H1 (cell line): ENCODE measurements at regions not wholly inside any gene's neighbourhood (a gene's known extent, or its start where the extent isn't known, plus 50 kb on each side); places are given as distances from the start of the nearest gene placed in this dataset.
A peak's percentile ranks its signal among the peaks of the same experiment; 100 is the strongest.

Source experiments
- CTCF ChIA-PET: fragments of 300-600 bp; sonication (Branson Sonifier 250); formaldehyde crosslinking; loops from one replicate; lab custom pipeline; 2021; ENCODE audit not compliant: partially characterized antibody; lab: Charles Lee
- POLR2A ChIA-PET: fragments of 300-600 bp; sonication (Branson Sonifier 250); formaldehyde crosslinking; loops from one replicate; lab custom pipeline; 2021; ENCODE audit warnings: inconsistent platforms; ENCODE audit not compliant: partially characterized antibody; lab: Charles Lee
- DNase-seq, 2 experiments: peaks; one replicate each; pipeline versions ENCODE4 v3.0.0 to v3.0.0-alpha.2; 2010 to 2022; ENCODE audit warnings: low spot score in 2 of 2, low read depth in 1 of 2, mixed read lengths in 1 of 2
- FAIRE-seq: peaks from 2 replicates; lab custom pipeline; 2011; peaks lifted over from hg19 to GRCh38; lab: Jason Lieb, UNC
- H2AFZ ChIP-seq: 2 replicates; pipeline ENCODE4 v1.8.1; 2012; ENCODE audit warnings: low read length, inconsistent platforms
- H2AK5ac ChIP-seq: 2 replicates; pipeline ENCODE4 v1.6.1; 2013; ENCODE audit warnings: low read depth, low read length
- H2BK120ac ChIP-seq: replicated peaks from 2 replicates; pipeline ENCODE3; 2013; ENCODE audit warnings: low read depth, low read length, inconsistent platforms
- H2BK12ac ChIP-seq: 2 replicates; pipeline ENCODE4 v1.6.1; 2013; ENCODE audit warnings: low read depth, low read length
- H2BK15ac ChIP-seq: 2 replicates; pipeline ENCODE4 v1.6.1; 2013; ENCODE audit warnings: low read length
- H2BK20ac ChIP-seq: 2 replicates; pipeline ENCODE4 v1.6.1; 2013; ENCODE audit warnings: low read length
- H2BK5ac ChIP-seq: 2 replicates; pipeline ENCODE4 v1.6.1; 2013; ENCODE audit warnings: low read depth, low read length
- H3K14ac ChIP-seq: 2 replicates; pipeline ENCODE4 v1.6.1; 2013; ENCODE audit warnings: inconsistent platforms; ENCODE audit not compliant: insufficient read length
- H3K18ac ChIP-seq: 2 replicates; pipeline ENCODE4 v1.6.1; 2013; ENCODE audit warnings: low read length; ENCODE audit errors: extremely low read depth
- H3K23ac ChIP-seq: 2 replicates; pipeline ENCODE4 v1.6.1; 2013; ENCODE audit warnings: inconsistent platforms; ENCODE audit not compliant: insufficient read length
- H3K23me2 ChIP-seq: 2 replicates; pipeline ENCODE4 v1.6.1; 2013; ENCODE audit warnings: low read depth, low read length
- H3K27ac ChIP-seq: 2 replicates; pipeline ENCODE4 v1.6.1; 2011; ENCODE audit warnings: low read depth, low read length, inconsistent platforms
- H3K27me3 ChIP-seq, 4 experiments: replicated peaks in 1 of 4; 1 replicate in 1 of 4; 2 replicates in 3 of 4; pipeline versions ENCODE4 v1.6.1 to v1.8.1; 2011 to 2013; ENCODE audit warnings: low read length in 3 of 4, mild to moderate bottlenecking in 3 of 4, inconsistent platforms in 2 of 4, mixed read lengths in 2 of 4, moderate library complexity in 1 of 4; ENCODE audit not compliant: control insufficient read depth in 3 of 4, insufficient read depth in 3 of 4; ENCODE audit errors: extremely low read depth in 1 of 4
- H3K36me3 ChIP-seq, 4 experiments: 2 replicates each; pipeline versions ENCODE4 v1.6.1 to v1.8.1; 2011 to 2013; ENCODE audit warnings: mild to moderate bottlenecking in 4 of 4, low read length in 3 of 4, moderate library complexity in 2 of 4, control low read depth in 1 of 4, inconsistent platforms in 1 of 4; ENCODE audit not compliant: insufficient read depth in 4 of 4, control insufficient read depth in 2 of 4
- H3K4ac ChIP-seq: replicated peaks from 2 replicates; pipeline ENCODE3; 2013; ENCODE audit warnings: low read length, low read depth, mixed read lengths, inconsistent platforms; ENCODE audit not compliant: insufficient read length
- H3K4me1 ChIP-seq, 4 experiments: replicated peaks in 1 of 4; 1 replicate in 1 of 4; 2 replicates in 3 of 4; pipeline versions ENCODE4 v1.6.1 to v1.8.1; 2011 to 2013; ENCODE audit warnings: low read length in 3 of 4, inconsistent platforms in 2 of 4, mixed read lengths in 1 of 4; ENCODE audit not compliant: insufficient read depth in 4 of 4, control insufficient read depth in 3 of 4
- H3K4me2 ChIP-seq, 2 experiments: 2 replicates each; pipeline versions ENCODE4 v1.6.1 to v1.8.1; 2011 to 2013; ENCODE audit warnings: low read depth in 2 of 2, low read length in 2 of 2, control low read depth in 1 of 2, inconsistent platforms in 1 of 2, mild to moderate bottlenecking in 1 of 2; ENCODE audit not compliant: insufficient read depth in 1 of 2
- H3K4me3 ChIP-seq, 4 experiments: fragments of 200-600, 300-600 bp in 1 of 4; sonication (generic), shearing (Covaris generic), sonication (Bioruptor Twin) in 1 of 4; 2 replicates each; pipeline versions ENCODE4 v1.5.1 to v1.8.1; 2011 to 2016; ENCODE audit warnings: low read length in 4 of 4, low read depth in 3 of 4, control low read depth in 2 of 4, inconsistent platforms in 2 of 4, mild to moderate bottlenecking in 2 of 4, mixed read lengths in 1 of 4, moderate library complexity in 1 of 4; ENCODE audit not compliant: insufficient read depth in 2 of 4; ENCODE audit errors: extremely low read depth in 1 of 4
- H3K56ac ChIP-seq: replicated peaks from 2 replicates; pipeline ENCODE3; 2013; ENCODE audit warnings: low read depth, mild to moderate bottlenecking, mixed read lengths, low read length, inconsistent platforms; ENCODE audit not compliant: insufficient read length
- H3K79me1 ChIP-seq: 2 replicates; pipeline ENCODE4 v1.6.1; 2013; ENCODE audit warnings: low read depth, low read length, control low read depth
- H3K79me2 ChIP-seq, 2 experiments: 2 replicates each; pipeline versions ENCODE4 v1.6.1 to v1.8.1; 2012 to 2013; ENCODE audit warnings: low read length in 2 of 2, mild to moderate bottlenecking in 2 of 2, inconsistent platforms in 1 of 2; ENCODE audit not compliant: insufficient read depth in 2 of 2, control insufficient read depth in 1 of 2
- H3K9ac ChIP-seq, 4 experiments: replicated peaks in 1 of 4; 1 replicate in 1 of 4; 2 replicates in 3 of 4; pipeline versions ENCODE4 v1.6.1 to v1.8.1; 2011 to 2013; ENCODE audit warnings: low read depth in 3 of 4, low read length in 3 of 4, control low read depth in 2 of 4, mild to moderate bottlenecking in 2 of 4, moderate library complexity in 2 of 4, inconsistent platforms in 1 of 4; ENCODE audit errors: extremely low read depth in 1 of 4
- H3K9me3 ChIP-seq, 2 experiments: 2 replicates each; pipeline versions ENCODE4 v1.6.1 to v1.8.1; 2012 to 2013; ENCODE audit warnings: mild to moderate bottlenecking in 2 of 2, moderate library complexity in 2 of 2, control low read depth in 1 of 2, inconsistent platforms in 1 of 2, low read depth in 1 of 2, low read length in 1 of 2, mixed read lengths in 1 of 2; ENCODE audit not compliant: insufficient read depth in 2 of 2
- H4K20me1 ChIP-seq, 2 experiments: replicated peaks in 1 of 2; 2 replicates each; pipeline versions ENCODE3 to v1.8.1; 2011 to 2013; ENCODE audit warnings: inconsistent platforms in 2 of 2, low read length in 2 of 2, mild to moderate bottlenecking in 1 of 2; ENCODE audit not compliant: insufficient read depth in 2 of 2, control insufficient read depth in 1 of 2
- H4K5ac ChIP-seq: 2 replicates; pipeline ENCODE4 v1.6.1; 2013; ENCODE audit warnings: low read length, low read depth, mixed read lengths, inconsistent platforms; ENCODE audit not compliant: insufficient read length
- H4K8ac ChIP-seq: 2 replicates; pipeline ENCODE4 v1.8.0; 2013; ENCODE audit warnings: mild to moderate bottlenecking, moderate library complexity, low read length, inconsistent platforms; ENCODE audit not compliant: insufficient read depth; ENCODE audit errors: extremely low read depth
- H4K91ac ChIP-seq: replicated peaks from 2 replicates; pipeline ENCODE3; 2013; ENCODE audit warnings: low read length, mixed read lengths, inconsistent platforms; ENCODE audit not compliant: insufficient read length
- CHD1 ChIP-seq: IDR thresholded peaks from 2 replicates; pipeline ENCODE4 v1.6.1; 2012; ENCODE audit warnings: low read depth, low read length, improper control_type of control experiment
- CTCF ChIP-seq, 3 experiments: IDR thresholded peaks; 1 replicate in 2 of 3; 2 replicates in 1 of 3; pipeline versions ENCODE4 v1.5.1 to v1.6.1; 2011; ENCODE audit warnings: low read length in 3 of 3, mild to moderate bottlenecking in 3 of 3, inconsistent platforms in 2 of 3, low read depth in 1 of 3, moderate library complexity in 1 of 3; ENCODE audit not compliant: insufficient read depth in 1 of 3; ENCODE audit errors: control extremely low read depth in 1 of 3
- RAD21 ChIP-seq, 2 experiments: IDR thresholded peaks in 1 of 2; conservative IDR thresholded peaks in 1 of 2; 2 replicates each; pipeline ENCODE4 v1.6.1; 2011; ENCODE audit warnings: low read depth in 2 of 2, low read length in 2 of 2, improper control_type of control experiment in 1 of 2, inconsistent platforms in 1 of 2, mild to moderate bottlenecking in 1 of 2, moderate library complexity in 1 of 2
- RFX5 ChIP-seq: IDR thresholded peaks from 2 replicates; pipeline ENCODE4 v1.6.1; 2011; ENCODE audit warnings: low read depth, low read length, improper control_type of control experiment, borderline replicate concordance
- ZNF274 ChIP-seq: IDR thresholded peaks from 2 replicates; pipeline ENCODE4 v1.7.0; 2012; ENCODE audit warnings: low read length, borderline replicate concordance; ENCODE audit errors: extremely low read depth
- WGBS, 2 experiments: shearing (Covaris generic) in 1 of 2; methylation state at CpG; one replicate each; pipeline versions ENCODE4 v1.1.6 to v1.1.7; 2013 to 2015; ENCODE audit warnings: low lambda C conversion rate in 2 of 2, mixed read lengths in 2 of 2, inconsistent platforms in 1 of 2, low coverage in 1 of 2, missing lambda C conversion rate in 1 of 2; ENCODE audit not compliant: insufficient replicate concordance in 2 of 2, insufficient coverage in 1 of 2, insufficient read length in 1 of 2; ENCODE audit errors: extremely low coverage in 1 of 2, missing lambda C conversion rate in 1 of 2; 5-methylcytosine and 5-hydroxymethylcytosine counted together

GRCh38 chr3:165622356-165622755 is 214.9 kb downstream of the BCHE start:
- no peaks in the 10 kb centered on the region for H3K36me3 ChIP-seq

More at GRCh38 chr3:165622356-165622755, 214.9 kb downstream of the BCHE start:
- Histone ChIP-seq H4K91ac (no peak overlapping the region), H3K4me1 (no peaks in the 10 kb centered on the region), H3K27ac (no peak overlapping the region), H3K4me3 (no peak overlapping the region), H4K5ac (no peak overlapping the region), H2BK20ac (no peak overlapping the region), H3K56ac (no peak overlapping the region), H3K27me3 (no peaks in the 10 kb centered on the region), H2AK5ac (no peak overlapping the region), H2BK15ac (no peak overlapping the region), H3K9ac (no peak overlapping the region), H3K23ac (no peak overlapping the region), H3K4ac (no peak overlapping the region), H4K20me1 (no peaks in the 10 kb centered on the region), H3K14ac (no peak overlapping the region), H3K9me3 (peaks cover 13 to 14% of the 10 kb centered on the region in 2 experiments), H3K4me2 (no peak overlapping the region), H2BK5ac (no peak overlapping the region), H3K23me2 (no peaks in the 10 kb centered on the region), H2AFZ (no peak overlapping the region), H4K8ac (no peak overlapping the region), H2BK120ac (no peak overlapping the region), H3K18ac (no peak overlapping the region), H3K79me1 (no peaks in the 10 kb centered on the region), H3K79me2 (no peaks in the 10 kb centered on the region), H2BK12ac (no peak overlapping the region)
- ChIA-PET CTCF (no interaction called here), POLR2A (no interaction called here)
- no peak for FAIRE-seq
- 90% methylated on average over 2 of the region's 2 CpGs; no CpG with 5 or more reads in 1 of the 2 experiments for WGBS, 2 experiments
- no peak for DNase-seq
- TF ChIP-seq CHD1 (no peak), RFX5 (no peak), CTCF (IDR thresholded peaks at IDR 0.05; ENCODE audit: control extremely low read depth in 1 of 3, insufficient read depth in 1 of 3, low read depth in 1 of 3, low read length in 3 of 3) (peak in 1 of 3 experiments; percentile 10; a peak in 1 of 4 replicates), RAD21 (IDR thresholded peaks at IDR 0.05 in 1 of 2, conservative IDR thresholded peaks at IDR 0.05 in 1 of 2; ENCODE audit: low read depth in 2 of 2, low read length in 2 of 2) (0 out of 4 replicates have a peak, but pooled peaks of 1 of the 2 experiments have one; percentile 4), ZNF274 (no peak)
